Ovary (tissue), 7 donors: ENCODE measurements at regions not wholly inside any gene's neighbourhood (a gene's known extent, or its start where the extent isn't known, plus 50 kb on each side); places are given as distances from the start of the nearest gene placed in this dataset.

Source experiments
- DNase-seq, 5 donors: peaks; one replicate each; pipeline ENCODE4 v3.0.0-alpha.2; 2019 to 2020
- H3K27ac ChIP-seq, 2 donors: fragments of 200-600 bp; one replicate each; pipeline versions ENCODE4 v1.5.1 to v1.8.0; 2019 to 2022
- H3K27me3 ChIP-seq: fragments of 200-600 bp; one replicate; pipeline ENCODE4 v1.8.0; 2022
- H3K36me3 ChIP-seq: fragments of 200-600 bp; sonication (generic); one replicate; pipeline ENCODE4 v1.5.1; 2019
- H3K4me1 ChIP-seq: one replicate; pipeline ENCODE4 v1.8.1; 2013; ENCODE audit warnings: mild to moderate bottlenecking, moderate library complexity; ENCODE audit not compliant: insufficient read depth
- H3K4me3 ChIP-seq: fragments of 200-600 bp; sonication (generic); one replicate; pipeline ENCODE4 v1.5.1; 2017
- H3K9me3 ChIP-seq, 2 donors: fragments of 200-600 bp in 1 of 2; sonication (generic) in 1 of 2; one replicate each; pipeline versions ENCODE4 v1.5.1 to v1.8.1; 2013 to 2019; ENCODE audit warnings: mild to moderate bottlenecking in 1 of 2, moderate library complexity in 1 of 2
- EP300 ChIP-seq: sonication (generic); formaldehyde crosslinking; IDR thresholded peaks from one replicate; pipeline ENCODE4 v1.6.1; 2017; ENCODE audit warnings: antibody characterized with exemption
- POLR2A ChIP-seq: fragments of 450-650 bp; IDR thresholded peaks from one replicate; pipeline ENCODE4 v1.6.1; 2017; ENCODE audit warnings: antibody characterized with exemption, mild to moderate bottlenecking, moderate library complexity
- WGBS, 3 donors: extraction: QIAGEN DNeasy Blood & Tissue Kit in 1 of 3; methylation state at CpG; one replicate each; pipeline versions ENCODE4 v1.1.5 to v1.1.7; 2013 to 2017; 5-methylcytosine and 5-hydroxymethylcytosine counted together
- intact Hi-C, 4 donors: fragments of 100-400 bp; cut with DNase I; formaldehyde crosslinking; loops; one replicate each; pipeline versions ENCODE4 v1.11.0 to v1.15.1; 2022 to 2023
- TF ChIP-seq, protein P1 (sequence below), 3 donors: fragments of 450-650 bp in 2 of 3; fragments of 200-600 bp in 1 of 3; IDR thresholded peaks; one replicate each; pipeline versions ENCODE4 v1.5.1 to v1.8.0; 2016 to 2022; ENCODE audit warnings: antibody characterized with exemption in 3 of 3, mild to moderate bottlenecking in 1 of 3
- donor health status: DM: no; HTN: no; CAD: no; lungs with moderate emphysema.
- donor health status: DM: no; HTN: no; CAD: no.
- donor health status: Bipolar disorder and iron deficiency.
- donor health status: DM: no; HTN: no; CAD: no.
- donor health status: DM: yes; HTN: yes; CAD: no.

DNA sequence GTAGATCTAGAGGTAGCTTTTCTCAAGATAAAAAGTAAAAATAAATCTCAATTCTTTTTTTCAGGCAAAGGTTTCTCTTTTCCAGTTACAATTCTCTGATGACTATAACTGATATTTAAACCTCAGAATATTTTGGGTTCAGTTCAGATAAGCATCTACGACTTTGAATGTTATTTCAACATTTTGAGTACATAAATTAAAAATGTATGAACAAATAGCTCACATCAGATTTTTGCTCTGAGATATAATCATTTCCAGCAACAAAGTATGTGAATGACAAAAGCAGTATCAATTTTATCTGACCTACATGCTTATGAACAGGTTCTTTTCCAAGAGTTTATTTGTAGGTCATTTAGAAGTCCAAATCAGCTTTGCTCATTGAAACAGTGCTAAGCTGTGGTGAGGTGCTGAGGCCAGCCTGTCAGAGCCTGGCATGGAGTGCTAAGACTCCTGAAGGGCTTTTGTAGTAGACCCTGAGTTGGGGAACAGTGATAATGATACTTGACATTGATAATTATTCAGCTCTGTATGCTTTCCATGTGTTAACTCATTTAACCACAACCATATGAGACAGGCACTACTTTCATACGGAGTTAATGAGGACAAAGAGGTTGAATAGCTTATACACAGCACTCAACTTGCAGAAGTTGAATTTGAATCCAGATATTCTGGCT lies 205.0 kb upstream of the DCN start:
- Histone ChIP-seq H3K27ac (no peak overlapping the region), H3K27me3 (no peaks in the 10 kb centered on the region), H3K9me3 (no peaks in the 10 kb centered on the region), H3K36me3 (no peaks in the 10 kb centered on the region), H3K4me1 (no peaks in the 10 kb centered on the region), H3K4me3 (no peak overlapping the region)
- TF ChIP-seq, protein P1, sequence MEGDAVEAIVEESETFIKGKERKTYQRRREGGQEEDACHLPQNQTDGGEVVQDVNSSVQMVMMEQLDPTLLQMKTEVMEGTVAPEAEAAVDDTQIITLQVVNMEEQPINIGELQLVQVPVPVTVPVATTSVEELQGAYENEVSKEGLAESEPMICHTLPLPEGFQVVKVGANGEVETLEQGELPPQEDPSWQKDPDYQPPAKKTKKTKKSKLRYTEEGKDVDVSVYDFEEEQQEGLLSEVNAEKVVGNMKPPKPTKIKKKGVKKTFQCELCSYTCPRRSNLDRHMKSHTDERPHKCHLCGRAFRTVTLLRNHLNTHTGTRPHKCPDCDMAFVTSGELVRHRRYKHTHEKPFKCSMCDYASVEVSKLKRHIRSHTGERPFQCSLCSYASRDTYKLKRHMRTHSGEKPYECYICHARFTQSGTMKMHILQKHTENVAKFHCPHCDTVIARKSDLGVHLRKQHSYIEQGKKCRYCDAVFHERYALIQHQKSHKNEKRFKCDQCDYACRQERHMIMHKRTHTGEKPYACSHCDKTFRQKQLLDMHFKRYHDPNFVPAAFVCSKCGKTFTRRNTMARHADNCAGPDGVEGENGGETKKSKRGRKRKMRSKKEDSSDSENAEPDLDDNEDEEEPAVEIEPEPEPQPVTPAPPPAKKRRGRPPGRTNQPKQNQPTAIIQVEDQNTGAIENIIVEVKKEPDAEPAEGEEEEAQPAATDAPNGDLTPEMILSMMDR (IDR thresholded peaks at IDR 0.05) = no peak
- TF ChIP-seq POLR2A (no peak), EP300 (no peak)
- DNase-seq = no peak
- intact Hi-C loops = loop anchor here in 1 of 4 donors (10.0 kb wide), 1 partner anchor 1257 kb away; no protein-coding TSS in a partner anchor
- 86 to 96% (median 86%) methylated on average over 2 of the region's 2 CpGs for WGBS, 3 donors

- DNase-seq = no peak
- intact Hi-C loops = loop anchor here in 3 of 4 donors (5.0 to 10.0 kb wide), 3 partner anchors 757 to 1260 kb away; no protein-coding TSS in a partner anchor
Observed at GRCh38 chr12:91384806-91385205, 202.2 kb upstream of the DCN start.

DNA sequence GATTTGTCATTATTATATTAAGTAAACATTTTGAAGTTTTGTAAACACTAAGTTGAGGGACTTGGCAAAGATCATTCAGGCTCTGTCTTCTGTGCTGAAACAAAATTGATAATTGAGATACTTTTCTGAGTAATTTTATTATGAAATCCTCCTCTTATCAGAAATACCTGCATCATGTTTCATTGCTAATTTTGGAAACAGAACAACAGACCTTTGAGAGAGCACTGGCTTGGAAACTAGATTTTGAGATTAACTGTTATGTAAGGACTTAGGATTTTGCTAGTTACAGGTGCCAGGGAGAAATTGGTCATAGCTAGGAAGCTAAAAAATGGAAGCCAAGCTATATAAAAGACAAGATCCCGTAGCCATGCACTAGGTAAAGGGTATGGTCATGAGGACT lies 201.7 kb upstream of the DCN start:
- Histone ChIP-seq H3K9me3 (no peaks in the 10 kb centered on the region), H3K4me3 (no peak overlapping the region), H3K27ac (no peak overlapping the region), H3K27me3 (no peaks in the 10 kb centered on the region), H3K36me3 (no peaks in the 10 kb centered on the region), H3K4me1 (no peaks in the 10 kb centered on the region)
- intact Hi-C loops = loop anchor here in 3 of 4 donors (5.0 to 10.0 kb wide), 3 partner anchors 758 to 1260 kb away; no protein-coding TSS in a partner anchor
- no peak for DNase-seq
- WGBS, 3 donors = 91 to 96% (median 95%) methylated on average over 1 of the region's 1 CpG
- no peak for TF ChIP-seq POLR2A
- TF ChIP-seq, protein P1 (IDR thresholded peaks at IDR 0.05) = no peak
- no peak for TF ChIP-seq EP300

More at GRCh38 chr12:91384806-91385205, 202.2 kb upstream of the DCN start:
- Histone ChIP-seq H3K4me3 (no peak overlapping the region), H3K4me1 (no peaks in the 10 kb centered on the region), H3K27me3 (no peaks in the 10 kb centered on the region), H3K27ac (no peak overlapping the region), H3K36me3 (no peaks in the 10 kb centered on the region), H3K9me3 (no peaks in the 10 kb centered on the region)
- 91 to 99% (median 98%) methylated on average over 2 of the region's 2 CpGs for WGBS, 3 donors
- TF ChIP-seq, protein P1 (IDR thresholded peaks at IDR 0.05) = no peak
- TF ChIP-seq POLR2A (no peak), EP300 (no peak)

DNA sequence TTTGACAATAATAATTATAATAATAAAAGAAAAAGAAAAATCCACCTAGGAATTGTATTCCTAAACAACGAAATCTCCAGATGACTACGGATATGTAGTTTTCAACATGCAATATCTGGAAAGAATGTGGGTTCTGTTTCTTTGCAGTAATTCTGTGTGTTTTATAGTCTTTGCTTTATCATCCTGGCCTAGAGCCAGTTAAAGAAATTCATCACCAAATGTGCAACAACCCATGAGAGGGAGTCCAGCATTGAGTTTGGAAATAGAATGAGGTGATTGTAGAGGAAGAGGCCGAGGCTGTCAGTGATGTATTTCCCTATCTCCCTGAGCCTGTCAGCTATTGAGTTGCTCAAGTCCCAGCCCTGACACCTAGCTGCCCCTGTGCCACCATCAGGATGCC lies 200.5 kb upstream of the DCN start:
- WGBS, 3 donors = 39 to 45% (median 42%) methylated on average over 3 of the region's 3 CpGs
- intact Hi-C loops = loop anchor here in 3 of 4 donors (5.0 to 10.0 kb wide), 3 partner anchors 759 to 1262 kb away; no protein-coding TSS in a partner anchor

More for the DNA sequence above, 200.5 kb upstream of the DCN start:
- H3K4me1 ChIP-seq = no peaks in the 10 kb centered on the region
- no peak overlapping the region for H3K4me3 ChIP-seq
- no peak for DNase-seq
- H3K9me3 ChIP-seq = no peaks in the 10 kb centered on the region
- no peaks in the 10 kb centered on the region for H3K36me3 ChIP-seq
- no peak overlapping the region for H3K27ac ChIP-seq
- TF ChIP-seq EP300 (no peak), POLR2A (no peak)
- TF ChIP-seq, protein P1 (IDR thresholded peaks at IDR 0.05) = no peak
- H3K27me3 ChIP-seq = no peaks in the 10 kb centered on the region
